SK-N-MC (cell line): ENCODE measurements at regions not wholly inside any gene's neighbourhood (a gene's known extent, or its start where the extent isn't known, plus 50 kb on each side); places are given as distances from the start of the nearest gene placed in this dataset.

Source experiments
- EZH2 ChIP-seq: fragments of 200-600 bp; sonication (generic); IDR thresholded peaks from one replicate; pipeline ENCODE4 v1.6.1; 2017; ENCODE audit warnings: antibody characterized with exemption
- FOXP2 ChIP-seq: optimal IDR thresholded peaks from 2 replicates; pipeline ENCODE3; 2011; ENCODE audit warnings: mild to moderate bottlenecking, moderate library complexity; ENCODE audit not compliant: insufficient read depth; ENCODE audit errors: extremely low read length, control extremely low read depth
- POLR2AphosphoS5 ChIP-seq: IDR thresholded peaks from 2 replicates; pipeline ENCODE4 v1.6.1; 2012; ENCODE audit warnings: mild to moderate bottlenecking, low read depth, low read length, borderline replicate concordance

GRCh38 chr2:146128216-146128615 is 1608.3 kb upstream of the ZEB2 start:
- TF ChIP-seq EZH2 (no peak), POLR2AphosphoS5 (no peak), FOXP2 (no peak)
